HFFc6 (cell line): ENCODE measurements at regions not wholly inside any gene's neighbourhood (a gene's known extent, or its start where the extent isn't known, plus 50 kb on each side); places are given as distances from the start of the nearest gene placed in this dataset.

ENCODE experiments used
- DNase-seq: peaks from one replicate; pipeline ENCODE4 v3.0.0-alpha.2; 2018
- H3K27ac Mint-ChIP-seq: 2 replicates; pipeline ENCODE4 v1.8.0; 2020; ENCODE audit warnings: mild to moderate bottlenecking, mixed read lengths
- H3K27me3 Mint-ChIP-seq: 2 replicates; pipeline ENCODE4 v1.8.0; 2021; ENCODE audit warnings: mild to moderate bottlenecking, moderate library complexity, mixed read lengths; ENCODE audit not compliant: insufficient read depth
- H3K36me3 Mint-ChIP-seq: 2 replicates; pipeline ENCODE4 v1.8.0; 2021; ENCODE audit warnings: low read depth, mixed read lengths
- H3K4me1 Mint-ChIP-seq: 2 replicates; pipeline ENCODE4 v1.8.0; 2020; ENCODE audit warnings: low read depth, mixed read lengths
- H3K4me3 Mint-ChIP-seq: 2 replicates; pipeline ENCODE4 v1.8.0; 2020; ENCODE audit warnings: mild to moderate bottlenecking, moderate library complexity, mixed read lengths
- H3K9me3 Mint-ChIP-seq: 2 replicates; pipeline ENCODE4 v1.8.0; 2020; ENCODE audit warnings: mild to moderate bottlenecking, mixed read lengths
- CTCF ChIP-seq: fragments of 200-600 bp; sonication (generic); IDR thresholded peaks from 2 replicates; pipeline ENCODE4 v1.5.0; 2021; ENCODE audit warnings: antibody characterized with exemption, mild to moderate bottlenecking

GRCh38 chr7:115883629-115884028, 146.9 kb downstream of the TFEC start:
- Mint-ChIP-seq H3K27me3 (peaks cover 1% of the 10 kb centered on the region), H3K4me3 (no peak overlapping the region), H3K36me3 (no peaks in the 10 kb centered on the region), H3K27ac (no peak overlapping the region), H3K4me1 (no peaks in the 10 kb centered on the region), H3K9me3 (no peaks in the 10 kb centered on the region)
- no peak for TF ChIP-seq CTCF
- DNase-seq: no peak

- H3K27ac Mint-ChIP-seq: no peak overlapping the region
- no peak for TF ChIP-seq CTCF
- no peaks in the 10 kb centered on the region for H3K9me3 Mint-ChIP-seq
- DNase-seq: no peak
- H3K4me1 Mint-ChIP-seq: no peaks in the 10 kb centered on the region
- peaks cover 6% of the 10 kb centered on the region for H3K27me3 Mint-ChIP-seq
- no peak overlapping the region for H3K4me3 Mint-ChIP-seq
- H3K36me3 Mint-ChIP-seq: no peaks in the 10 kb centered on the region
Measured at GRCh38 chr7:115881476-115881875, 149.1 kb downstream of the TFEC start.

GRCh38 chr7:115879171-115879570, 151.4 kb downstream of the TFEC start:
- peaks cover 6% of the 10 kb centered on the region; the same call in 1 of the 2 replicates for H3K27me3 Mint-ChIP-seq
- H3K9me3 Mint-ChIP-seq: no peaks in the 10 kb centered on the region
- no peak for TF ChIP-seq CTCF
- no peaks in the 10 kb centered on the region for H3K36me3 Mint-ChIP-seq
- H3K4me1 Mint-ChIP-seq: no peaks in the 10 kb centered on the region
- H3K4me3 Mint-ChIP-seq: no peak overlapping the region
- no peak overlapping the region for H3K27ac Mint-ChIP-seq
- DNase-seq: no peak

- H3K4me3 Mint-ChIP-seq: no peak overlapping the region
- H3K36me3 Mint-ChIP-seq: no peaks in the 10 kb centered on the region
- no peaks in the 10 kb centered on the region for H3K4me1 Mint-ChIP-seq
- no peak overlapping the region for H3K27ac Mint-ChIP-seq
- no peak for TF ChIP-seq CTCF
- H3K27me3 Mint-ChIP-seq: 0 out of 2 replicates have a peak, but pooled peaks cover 2% of the 10 kb centered on the region
- no peaks in the 10 kb centered on the region for H3K9me3 Mint-ChIP-seq
- no peak for DNase-seq
Measured at GRCh38 chr7:115869801-115870200, 160.8 kb downstream of the TFEC start.

- 0 out of 2 replicates have a peak, but pooled peaks cover 2% of the 10 kb centered on the region for H3K27me3 Mint-ChIP-seq
- H3K36me3 Mint-ChIP-seq: no peaks in the 10 kb centered on the region
- no peaks in the 10 kb centered on the region for H3K4me1 Mint-ChIP-seq
- TF ChIP-seq CTCF: no peak
- no peaks in the 10 kb centered on the region for H3K9me3 Mint-ChIP-seq
- H3K4me3 Mint-ChIP-seq: no peak overlapping the region
- no peak for DNase-seq
- H3K27ac Mint-ChIP-seq: no peak overlapping the region
Measured at GRCh38 chr7:115869190-115869589, 161.4 kb downstream of the TFEC start.

GRCh38 chr7:115868369-115868768, 162.2 kb downstream of the TFEC start:
- Mint-ChIP-seq H3K4me1 (no peaks in the 10 kb centered on the region), H3K27me3 (0 out of 2 replicates have a peak, but pooled peaks cover 2% of the 10 kb centered on the region), H3K4me3 (no peak overlapping the region), H3K27ac (no peak overlapping the region), H3K9me3 (no peaks in the 10 kb centered on the region), H3K36me3 (no peaks in the 10 kb centered on the region)
- no peak for TF ChIP-seq CTCF
- DNase-seq: no peak
